HL-60 (cell line): ENCODE measurements at regions not wholly inside any gene's neighbourhood (a gene's known extent, or its start where the extent isn't known, plus 50 kb on each side); places are given as distances from the start of the nearest gene placed in this dataset.

Source experiments
- DNase-seq, 2 experiments: peaks; one replicate each; pipeline ENCODE4 v3.0.0-alpha.2; 2010 to 2020; ENCODE audit warnings: low read depth in 1 of 2, low spot score in 1 of 2
- H3K27ac ChIP-seq: fragments of 250-450 bp; sonication (Bioruptor Pico); replicated peaks from 2 replicates; pipeline ENCODE4 v1.5.1; 2020; ENCODE audit warnings: mild to moderate bottlenecking, moderate library complexity
- H3K27me3 ChIP-seq: fragments of 250-450 bp; sonication (Bioruptor Pico); 2 replicates; pipeline ENCODE4 v1.5.1; 2021; ENCODE audit warnings: mild to moderate bottlenecking, moderate library complexity; ENCODE audit not compliant: insufficient read depth, poor library complexity, severe bottlenecking
- H3K4me3 ChIP-seq: replicated peaks from 2 replicates; pipeline ENCODE4 v1.5.1; 2011; ENCODE audit warnings: mild to moderate bottlenecking, control low read depth, low read length; ENCODE audit not compliant: insufficient read depth
- GABPA ChIP-seq: IDR thresholded peaks from 2 replicates; pipeline ENCODE4 v1.6.1; 2012; ENCODE audit warnings: low read depth
- POLR2AphosphoS5 ChIP-seq: IDR thresholded peaks from 2 replicates; pipeline ENCODE4 v1.6.1; 2012; ENCODE audit warnings: low read depth
- SPI1 ChIP-seq: IDR thresholded peaks from 2 replicates; pipeline ENCODE4 v1.6.1; 2012; ENCODE audit warnings: low read depth, mild to moderate bottlenecking, borderline replicate concordance
- TF ChIP-seq, protein P1 (sequence below): IDR thresholded peaks from one replicate; pipeline ENCODE4 v1.5.1; 2011; ENCODE audit warnings: low read length, control low read depth, inconsistent platforms; ENCODE audit not compliant: insufficient read depth
- TF ChIP-seq, protein P2 (sequence below): IDR thresholded peaks from 2 replicates; pipeline ENCODE4 v1.6.1; 2012; ENCODE audit warnings: low read depth; ENCODE audit not compliant: insufficient replicate concordance

DNA sequence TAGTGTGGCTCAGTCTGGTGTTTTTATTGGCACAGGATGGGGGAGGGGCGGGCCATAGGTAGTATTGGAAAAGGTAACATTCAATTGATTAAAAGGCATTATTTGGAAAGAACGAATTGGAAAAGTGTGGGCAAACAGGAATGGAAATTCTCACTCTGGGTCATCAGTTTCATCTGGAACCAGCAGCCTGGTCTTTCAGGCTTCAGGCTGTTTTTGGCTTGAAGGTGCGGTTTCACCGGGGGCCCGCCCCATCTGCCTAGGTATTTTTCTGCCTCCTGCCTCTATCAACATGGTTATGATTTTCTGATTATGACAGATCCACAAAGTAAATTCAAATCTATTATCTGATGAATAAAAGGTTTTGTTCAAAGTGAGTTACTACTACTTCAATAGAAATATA is 59.5 kb upstream of the CD28 start:
- H3K4me3 ChIP-seq = no peak overlapping the region
- no peak for DNase-seq
- H3K27me3 ChIP-seq = no peaks in the 10 kb centered on the region
- H3K27ac ChIP-seq = no peak overlapping the region
- TF ChIP-seq, protein P1, sequence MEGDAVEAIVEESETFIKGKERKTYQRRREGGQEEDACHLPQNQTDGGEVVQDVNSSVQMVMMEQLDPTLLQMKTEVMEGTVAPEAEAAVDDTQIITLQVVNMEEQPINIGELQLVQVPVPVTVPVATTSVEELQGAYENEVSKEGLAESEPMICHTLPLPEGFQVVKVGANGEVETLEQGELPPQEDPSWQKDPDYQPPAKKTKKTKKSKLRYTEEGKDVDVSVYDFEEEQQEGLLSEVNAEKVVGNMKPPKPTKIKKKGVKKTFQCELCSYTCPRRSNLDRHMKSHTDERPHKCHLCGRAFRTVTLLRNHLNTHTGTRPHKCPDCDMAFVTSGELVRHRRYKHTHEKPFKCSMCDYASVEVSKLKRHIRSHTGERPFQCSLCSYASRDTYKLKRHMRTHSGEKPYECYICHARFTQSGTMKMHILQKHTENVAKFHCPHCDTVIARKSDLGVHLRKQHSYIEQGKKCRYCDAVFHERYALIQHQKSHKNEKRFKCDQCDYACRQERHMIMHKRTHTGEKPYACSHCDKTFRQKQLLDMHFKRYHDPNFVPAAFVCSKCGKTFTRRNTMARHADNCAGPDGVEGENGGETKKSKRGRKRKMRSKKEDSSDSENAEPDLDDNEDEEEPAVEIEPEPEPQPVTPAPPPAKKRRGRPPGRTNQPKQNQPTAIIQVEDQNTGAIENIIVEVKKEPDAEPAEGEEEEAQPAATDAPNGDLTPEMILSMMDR = no peak
- no peak for TF ChIP-seq GABPA
- TF ChIP-seq SPI1 = no peak
- TF ChIP-seq, protein P2, sequence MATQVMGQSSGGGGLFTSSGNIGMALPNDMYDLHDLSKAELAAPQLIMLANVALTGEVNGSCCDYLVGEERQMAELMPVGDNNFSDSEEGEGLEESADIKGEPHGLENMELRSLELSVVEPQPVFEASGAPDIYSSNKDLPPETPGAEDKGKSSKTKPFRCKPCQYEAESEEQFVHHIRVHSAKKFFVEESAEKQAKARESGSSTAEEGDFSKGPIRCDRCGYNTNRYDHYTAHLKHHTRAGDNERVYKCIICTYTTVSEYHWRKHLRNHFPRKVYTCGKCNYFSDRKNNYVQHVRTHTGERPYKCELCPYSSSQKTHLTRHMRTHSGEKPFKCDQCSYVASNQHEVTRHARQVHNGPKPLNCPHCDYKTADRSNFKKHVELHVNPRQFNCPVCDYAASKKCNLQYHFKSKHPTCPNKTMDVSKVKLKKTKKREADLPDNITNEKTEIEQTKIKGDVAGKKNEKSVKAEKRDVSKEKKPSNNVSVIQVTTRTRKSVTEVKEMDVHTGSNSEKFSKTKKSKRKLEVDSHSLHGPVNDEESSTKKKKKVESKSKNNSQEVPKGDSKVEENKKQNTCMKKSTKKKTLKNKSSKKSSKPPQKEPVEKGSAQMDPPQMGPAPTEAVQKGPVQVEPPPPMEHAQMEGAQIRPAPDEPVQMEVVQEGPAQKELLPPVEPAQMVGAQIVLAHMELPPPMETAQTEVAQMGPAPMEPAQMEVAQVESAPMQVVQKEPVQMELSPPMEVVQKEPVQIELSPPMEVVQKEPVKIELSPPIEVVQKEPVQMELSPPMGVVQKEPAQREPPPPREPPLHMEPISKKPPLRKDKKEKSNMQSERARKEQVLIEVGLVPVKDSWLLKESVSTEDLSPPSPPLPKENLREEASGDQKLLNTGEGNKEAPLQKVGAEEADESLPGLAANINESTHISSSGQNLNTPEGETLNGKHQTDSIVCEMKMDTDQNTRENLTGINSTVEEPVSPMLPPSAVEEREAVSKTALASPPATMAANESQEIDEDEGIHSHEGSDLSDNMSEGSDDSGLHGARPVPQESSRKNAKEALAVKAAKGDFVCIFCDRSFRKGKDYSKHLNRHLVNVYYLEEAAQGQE = no peak
- no peak for TF ChIP-seq POLR2AphosphoS5

DNA sequence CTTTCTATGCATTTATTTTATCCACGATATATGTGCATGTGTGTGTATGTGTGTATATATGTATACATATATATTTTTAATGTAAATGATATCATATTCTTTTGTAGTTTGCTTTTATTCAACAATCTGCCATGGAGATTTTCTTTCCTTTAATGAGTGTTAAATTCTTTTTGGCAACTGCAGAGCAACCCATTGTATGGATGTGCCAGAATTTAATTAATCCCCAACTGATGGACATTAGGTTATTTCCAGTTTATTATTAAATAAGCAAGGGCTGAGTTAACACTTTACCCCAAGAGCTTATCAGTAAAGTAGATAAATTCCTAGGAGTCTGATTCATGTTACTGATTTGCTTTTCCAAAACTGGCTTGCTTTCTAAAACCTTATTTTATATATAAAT is 58.9 kb upstream of the CD28 start:
- TF ChIP-seq GABPA (no peak), SPI1 (no peak), POLR2AphosphoS5 (no peak)
- TF ChIP-seq, protein P1 = no peak
- TF ChIP-seq, protein P2 = no peak
- Histone ChIP-seq H3K4me3 (no peak overlapping the region), H3K27me3 (no peaks in the 10 kb centered on the region), H3K27ac (no peak overlapping the region)
- no peak for DNase-seq

DNA sequence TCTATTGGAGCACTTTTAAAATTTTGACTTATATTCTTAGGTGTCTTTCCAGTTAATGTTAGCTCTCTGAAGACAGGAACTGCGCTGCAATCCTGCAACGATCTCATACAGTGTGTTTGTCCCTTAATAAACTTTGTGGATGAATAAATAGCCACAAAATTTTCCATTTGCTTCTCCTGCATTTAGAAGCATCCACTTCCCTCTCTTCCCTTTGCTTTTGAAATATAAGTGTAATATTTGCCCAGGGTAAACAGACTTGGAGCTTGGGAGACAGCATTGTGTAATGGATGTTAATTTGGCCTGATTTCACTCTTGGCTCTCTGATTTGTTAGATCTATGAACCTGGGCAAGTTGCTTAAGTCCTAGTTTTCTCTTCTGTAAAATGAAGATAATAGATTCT is 58.2 kb upstream of the CD28 start:
- TF ChIP-seq SPI1 = no peak
- TF ChIP-seq, protein P2 = no peak
- TF ChIP-seq POLR2AphosphoS5 = no peak
- TF ChIP-seq, protein P1 = no peak
- Histone ChIP-seq H3K4me3 (no peak overlapping the region), H3K27me3 (no peaks in the 10 kb centered on the region), H3K27ac (no peak overlapping the region)
- no peak for DNase-seq
